LNCAP (cell line): ENCODE measurements at regions not wholly inside any gene's neighbourhood (a gene's known extent, or its start where the extent isn't known, plus 50 kb on each side); places are given as distances from the start of the nearest gene placed in this dataset.

Source experiments
- TF ChIP-seq, protein P1 (sequence below): fragments of 450-650 bp; IDR thresholded peaks from 2 replicates; pipeline ENCODE4 v1.5.1; 2017; ENCODE audit warnings: mild to moderate bottlenecking

DNA sequence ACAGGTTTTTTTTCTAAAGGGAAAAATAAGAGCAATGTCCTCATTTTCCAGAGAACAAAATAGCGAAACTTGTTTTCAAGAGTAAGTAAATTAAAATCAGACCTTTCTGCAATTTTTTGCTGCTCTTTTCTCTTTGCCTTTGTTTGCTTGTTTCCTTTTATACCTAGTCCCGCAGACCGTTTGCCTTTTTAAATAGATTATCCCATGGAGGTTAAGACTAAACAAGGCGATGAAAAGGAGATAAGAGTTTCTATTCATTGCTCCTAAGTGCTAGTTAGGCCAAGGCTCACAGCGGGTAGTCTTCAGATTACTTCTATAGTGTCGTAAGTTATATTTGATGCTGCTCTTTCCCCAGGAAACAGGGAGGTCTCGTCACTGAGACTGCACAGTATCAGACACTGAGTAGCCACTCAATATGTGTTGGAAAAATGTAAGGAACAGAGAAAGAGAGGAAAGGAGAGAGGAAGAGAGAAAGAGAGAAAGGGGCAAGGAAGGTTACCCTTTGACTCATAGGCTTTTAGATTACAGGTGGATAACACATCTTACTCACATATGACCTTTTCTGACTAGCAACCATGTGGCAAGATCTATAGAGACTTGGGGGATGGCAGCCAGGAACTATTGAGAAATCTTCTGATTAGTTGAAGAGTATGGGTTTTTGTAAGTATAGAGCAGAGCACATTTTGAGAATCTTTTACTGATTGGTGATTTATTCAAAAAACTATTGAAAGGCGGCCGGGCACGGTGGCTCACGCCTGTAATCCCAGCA, 107.5 kb upstream of the PARP11 start:
- TF ChIP-seq, protein P1, sequence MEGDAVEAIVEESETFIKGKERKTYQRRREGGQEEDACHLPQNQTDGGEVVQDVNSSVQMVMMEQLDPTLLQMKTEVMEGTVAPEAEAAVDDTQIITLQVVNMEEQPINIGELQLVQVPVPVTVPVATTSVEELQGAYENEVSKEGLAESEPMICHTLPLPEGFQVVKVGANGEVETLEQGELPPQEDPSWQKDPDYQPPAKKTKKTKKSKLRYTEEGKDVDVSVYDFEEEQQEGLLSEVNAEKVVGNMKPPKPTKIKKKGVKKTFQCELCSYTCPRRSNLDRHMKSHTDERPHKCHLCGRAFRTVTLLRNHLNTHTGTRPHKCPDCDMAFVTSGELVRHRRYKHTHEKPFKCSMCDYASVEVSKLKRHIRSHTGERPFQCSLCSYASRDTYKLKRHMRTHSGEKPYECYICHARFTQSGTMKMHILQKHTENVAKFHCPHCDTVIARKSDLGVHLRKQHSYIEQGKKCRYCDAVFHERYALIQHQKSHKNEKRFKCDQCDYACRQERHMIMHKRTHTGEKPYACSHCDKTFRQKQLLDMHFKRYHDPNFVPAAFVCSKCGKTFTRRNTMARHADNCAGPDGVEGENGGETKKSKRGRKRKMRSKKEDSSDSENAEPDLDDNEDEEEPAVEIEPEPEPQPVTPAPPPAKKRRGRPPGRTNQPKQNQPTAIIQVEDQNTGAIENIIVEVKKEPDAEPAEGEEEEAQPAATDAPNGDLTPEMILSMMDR: no peak

- TF ChIP-seq, protein P1: no peak
Observed at GRCh38 chr12:3977621-3978020, 104.4 kb upstream of the PARP11 start.

DNA sequence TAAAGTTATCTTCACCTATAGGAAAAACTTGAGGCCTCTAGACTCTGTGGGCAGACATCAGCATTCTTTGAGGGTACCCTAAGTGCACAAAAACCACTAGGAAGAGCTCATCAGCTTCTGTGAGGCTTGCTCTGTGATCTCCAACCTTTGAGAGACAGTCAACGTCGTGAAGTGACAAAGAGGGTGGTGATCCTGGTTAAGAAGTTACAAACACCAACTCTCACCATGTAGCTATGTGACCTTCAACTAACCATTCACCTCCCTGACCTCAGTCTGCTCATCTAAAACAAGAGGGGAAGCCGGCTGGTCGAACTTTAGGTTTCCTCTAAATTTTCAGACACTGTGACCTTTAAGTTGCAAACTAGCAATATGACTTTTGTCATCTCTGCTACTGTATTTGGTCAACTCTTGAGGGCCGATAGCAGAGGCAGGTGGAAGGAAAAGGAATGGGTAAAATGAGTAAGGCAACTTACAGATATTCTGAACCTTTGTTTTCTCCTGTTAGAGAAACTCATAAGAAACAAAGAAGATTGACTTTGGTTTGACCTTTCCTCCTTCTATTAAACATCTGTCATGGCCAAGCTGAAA, 103.2 kb upstream of the PARP11 start:
- TF ChIP-seq, protein P1: no peak

DNA sequence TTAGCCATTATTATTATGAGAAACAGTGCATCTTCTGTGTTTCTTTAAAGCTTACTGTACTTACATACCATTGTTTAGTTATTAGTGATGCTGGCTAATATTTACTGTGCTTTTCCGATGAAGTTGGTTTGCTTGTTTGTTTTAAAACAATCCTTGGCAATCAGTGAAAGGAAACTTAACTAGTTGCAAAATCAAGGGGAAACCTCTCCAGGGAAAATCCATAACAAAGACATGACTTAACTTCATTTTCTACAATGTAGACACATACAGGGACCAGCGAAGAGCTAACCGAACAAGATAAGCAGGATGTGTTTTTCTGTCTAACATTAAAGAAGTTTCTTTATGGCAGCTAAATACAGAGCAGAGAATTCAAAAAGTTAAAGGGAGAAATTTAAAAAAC, 102.5 kb upstream of the PARP11 start:
- TF ChIP-seq, protein P1: no peak

DNA sequence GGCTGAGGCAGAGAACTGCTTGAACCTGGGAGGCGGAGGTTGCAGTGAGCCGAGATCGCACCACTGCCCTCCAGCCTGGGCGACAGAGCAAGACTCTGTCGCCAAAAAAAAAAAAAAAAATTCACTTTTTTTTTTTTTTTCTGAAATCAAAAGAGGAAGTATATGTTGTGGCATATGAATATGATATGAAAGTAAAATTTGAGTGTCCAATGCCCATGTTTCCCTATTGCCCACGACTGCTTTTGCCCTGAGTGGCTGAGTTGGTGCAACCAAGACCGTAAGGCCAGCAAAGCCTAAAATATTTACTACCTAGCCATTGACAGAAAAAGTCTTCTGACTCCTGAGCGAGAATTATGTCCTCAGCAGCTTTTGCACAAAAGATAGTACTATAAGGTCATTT, 101.7 kb upstream of the PARP11 start:
- TF ChIP-seq, protein P1: no peak

DNA sequence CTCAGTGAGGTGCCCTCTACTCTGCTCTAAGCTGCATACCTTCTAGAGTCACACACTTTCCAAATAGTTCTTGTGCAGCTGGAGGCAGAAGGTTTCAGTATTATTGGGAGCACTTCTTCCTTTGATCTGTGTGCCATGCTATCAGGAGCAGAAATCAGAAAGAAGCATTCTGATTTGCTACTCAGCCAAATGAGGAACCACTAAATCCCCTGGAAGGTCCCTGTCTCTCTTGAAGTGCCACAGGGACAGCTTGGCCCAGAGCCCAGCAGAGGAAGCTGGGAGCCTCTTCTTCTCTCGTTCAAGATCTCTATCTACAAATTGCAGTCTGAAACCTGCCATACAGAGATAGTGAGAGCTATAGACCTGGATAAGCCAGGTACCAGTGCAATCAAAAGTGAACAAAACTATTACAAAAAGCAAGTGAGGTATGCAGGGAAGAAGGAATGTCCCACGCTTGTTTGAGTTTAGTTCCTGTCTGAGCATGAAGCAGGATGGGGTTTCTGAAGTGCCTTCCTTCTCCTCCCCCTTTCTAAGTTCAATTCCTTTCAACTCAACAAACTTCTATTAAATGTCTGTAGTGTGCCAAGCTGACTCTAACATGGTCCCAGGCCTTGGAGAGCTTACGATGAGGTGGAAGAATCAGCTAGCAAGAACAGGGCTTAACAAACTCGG, 100.9 kb upstream of the PARP11 start:
- TF ChIP-seq, protein P1: no peak

- TF ChIP-seq, protein P1: no peak
Observed at GRCh38 chr12:3973269-3973884, 100.2 kb upstream of the PARP11 start.
